ENCODE measurements at regions not wholly inside any gene's neighbourhood (a gene's known extent, or its start where the extent isn't known, plus 50 kb on each side); places are given as distances from the start of the nearest gene placed in this dataset.

- CTCF ChIA-PET = no interaction called here
These were observed 584.2 kb upstream of the SLITRK1 start for GRCh38 chr13:84466461-84466860.

More at GRCh38 chr13:84466461-84466860, 584.2 kb upstream of the SLITRK1 start:
- Histone ChIP-seq H2BK15ac (ENCODE audit: low read depth, low read length) (no peak overlapping the region), H3K56ac (ENCODE audit: extremely low read depth, insufficient read depth, low read length) (no peak overlapping the region), H3K9ac (ENCODE audit: low read depth, low read length) (no peak overlapping the region), H4K8ac (ENCODE audit: low read depth in 2 of 2, low read length in 2 of 2) (no peak overlapping the region), H3K4me2 (ENCODE audit: low read depth, low read length) (no peak overlapping the region), H3K27me3 (ENCODE audit: control insufficient read depth, insufficient read depth, low read length) (no peaks in the 10 kb centered on the region), H2AFZ (replicated peaks; ENCODE audit: low read length, poor library complexity) (no peak overlapping the region), H2AK9ac (replicated peaks; ENCODE audit: low read depth, low read length, poor library complexity) (no peak overlapping the region), H3K9me1 (ENCODE audit: insufficient read depth, low read length) (no peaks in the 10 kb centered on the region), H4K91ac (ENCODE audit: insufficient read depth, low read depth, low read length) (no peak overlapping the region), H3K4me1 (ENCODE audit: control insufficient read depth, insufficient read depth, low read length) (no peaks in the 10 kb centered on the region), H2BK20ac (ENCODE audit: low read depth, low read length) (no peak overlapping the region), H3K18ac (ENCODE audit: low read depth, low read length) (no peak overlapping the region), H2AK5ac (ENCODE audit: low read depth, low read length) (no peak overlapping the region), H2BK5ac (ENCODE audit: low read depth, low read length, poor library complexity, severe bottlenecking) (no peak overlapping the region), H3K4me3 (ENCODE audit: insufficient read depth, low read depth, low read length) (no peak overlapping the region), H3K23ac (ENCODE audit: low read depth, low read length) (no peak overlapping the region), H2BK120ac (ENCODE audit: low read depth, low read length) (no peak overlapping the region), H3K4ac (ENCODE audit: low read depth, low read length) (no peak overlapping the region), H3K9me3 (ENCODE audit: control insufficient read depth, insufficient read depth, low read length) (no peaks in the 10 kb centered on the region), H4K5ac (ENCODE audit: low read depth, low read length) (no peak overlapping the region), H4K20me1 (ENCODE audit: insufficient read depth, low read length) (no peaks in the 10 kb centered on the region), H3K27ac (ENCODE audit: insufficient read depth, low read length) (no peak overlapping the region), H3K36me3 (ENCODE audit: control insufficient read depth, insufficient read depth, low read length) (no peaks in the 10 kb centered on the region), H3K79me1 (ENCODE audit: low read depth in 1 of 2, low read length in 2 of 2) (no peaks in the 10 kb centered on the region), H3K14ac (replicated peaks; ENCODE audit: low read depth, low read length) (no peak overlapping the region)
- no TSS peak for BruUV-seq (replicated peaks)
- DNase-seq (no peak), ATAC-seq (ENCODE audit: low read depth) (no peak)
- in situ Hi-C loops (cut with MboI; ENCODE audit: low sequenced_read_pairs) (no loop called here), intact Hi-C loops (cut with micrococcal nuclease) (no loop called here), dilution Hi-C loops (cut with HindIII; ENCODE audit: low sequenced_read_pairs, unreplicated experiment) (no loop called here)
- TF ChIP-seq FOS (IDR thresholded peaks at IDR 0.05; ENCODE audit: low read depth, low read length) (no peak), RCOR1 (IDR thresholded peaks at IDR 0.05; ENCODE audit: insufficient replicate concordance, low read length) (no peak), MAZ (IDR thresholded peaks at IDR 0.05; ENCODE audit: borderline replicate concordance, low read depth, low read length) (no peak), RFX5 (IDR thresholded peaks at IDR 0.05; ENCODE audit: low read depth, low read length) (no peak), CHD1 (IDR thresholded peaks at IDR 0.05; ENCODE audit: low read depth, low read length) (no peak), MAFK (IDR thresholded peaks at IDR 0.05; ENCODE audit: low read depth, low read length) (no peak)
- TF ChIP-seq, protein P1, sequence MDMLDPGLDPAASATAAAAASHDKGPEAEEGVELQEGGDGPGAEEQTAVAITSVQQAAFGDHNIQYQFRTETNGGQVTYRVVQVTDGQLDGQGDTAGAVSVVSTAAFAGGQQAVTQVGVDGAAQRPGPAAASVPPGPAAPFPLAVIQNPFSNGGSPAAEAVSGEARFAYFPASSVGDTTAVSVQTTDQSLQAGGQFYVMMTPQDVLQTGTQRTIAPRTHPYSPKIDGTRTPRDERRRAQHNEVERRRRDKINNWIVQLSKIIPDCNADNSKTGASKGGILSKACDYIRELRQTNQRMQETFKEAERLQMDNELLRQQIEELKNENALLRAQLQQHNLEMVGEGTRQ (IDR thresholded peaks at IDR 0.05; ENCODE audit: low read depth, low read length) = no peak
- TF ChIP-seq, protein P2, sequence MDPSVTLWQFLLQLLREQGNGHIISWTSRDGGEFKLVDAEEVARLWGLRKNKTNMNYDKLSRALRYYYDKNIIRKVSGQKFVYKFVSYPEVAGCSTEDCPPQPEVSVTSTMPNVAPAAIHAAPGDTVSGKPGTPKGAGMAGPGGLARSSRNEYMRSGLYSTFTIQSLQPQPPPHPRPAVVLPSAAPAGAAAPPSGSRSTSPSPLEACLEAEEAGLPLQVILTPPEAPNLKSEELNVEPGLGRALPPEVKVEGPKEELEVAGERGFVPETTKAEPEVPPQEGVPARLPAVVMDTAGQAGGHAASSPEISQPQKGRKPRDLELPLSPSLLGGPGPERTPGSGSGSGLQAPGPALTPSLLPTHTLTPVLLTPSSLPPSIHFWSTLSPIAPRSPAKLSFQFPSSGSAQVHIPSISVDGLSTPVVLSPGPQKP (IDR thresholded peaks at IDR 0.05; ENCODE audit: borderline replicate concordance, low read depth, low read length) = no peak
- TF ChIP-seq, protein P3, sequence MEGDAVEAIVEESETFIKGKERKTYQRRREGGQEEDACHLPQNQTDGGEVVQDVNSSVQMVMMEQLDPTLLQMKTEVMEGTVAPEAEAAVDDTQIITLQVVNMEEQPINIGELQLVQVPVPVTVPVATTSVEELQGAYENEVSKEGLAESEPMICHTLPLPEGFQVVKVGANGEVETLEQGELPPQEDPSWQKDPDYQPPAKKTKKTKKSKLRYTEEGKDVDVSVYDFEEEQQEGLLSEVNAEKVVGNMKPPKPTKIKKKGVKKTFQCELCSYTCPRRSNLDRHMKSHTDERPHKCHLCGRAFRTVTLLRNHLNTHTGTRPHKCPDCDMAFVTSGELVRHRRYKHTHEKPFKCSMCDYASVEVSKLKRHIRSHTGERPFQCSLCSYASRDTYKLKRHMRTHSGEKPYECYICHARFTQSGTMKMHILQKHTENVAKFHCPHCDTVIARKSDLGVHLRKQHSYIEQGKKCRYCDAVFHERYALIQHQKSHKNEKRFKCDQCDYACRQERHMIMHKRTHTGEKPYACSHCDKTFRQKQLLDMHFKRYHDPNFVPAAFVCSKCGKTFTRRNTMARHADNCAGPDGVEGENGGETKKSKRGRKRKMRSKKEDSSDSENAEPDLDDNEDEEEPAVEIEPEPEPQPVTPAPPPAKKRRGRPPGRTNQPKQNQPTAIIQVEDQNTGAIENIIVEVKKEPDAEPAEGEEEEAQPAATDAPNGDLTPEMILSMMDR (conservative IDR thresholded peaks at IDR 0.05; ENCODE audit: low read depth, low read length) = no peak
- POLR2A ChIA-PET (ENCODE audit: unreplicated experiment) = no interaction called here

All from IMR-90 (cell line).